IMR-90 (cell line): ENCODE measurements at regions not wholly inside any gene's neighbourhood (a gene's known extent, or its start where the extent isn't known, plus 50 kb on each side); places are given as distances from the start of the nearest gene placed in this dataset.

ENCODE experiments used
- BHLHE40 ChIP-seq: fragments of 150-350 bp; IDR thresholded peaks from 2 replicates; pipeline ENCODE4 v1.6.1; 2016; ENCODE audit warnings: mild to moderate bottlenecking, low read depth, low read length
- CEBPB ChIP-seq: IDR thresholded peaks from 2 replicates; pipeline ENCODE4 v1.6.1; 2012; ENCODE audit warnings: low read depth, low read length, improper control_type of control experiment
- MAFK ChIP-seq: IDR thresholded peaks from 2 replicates; pipeline ENCODE4 v1.6.1; 2012; ENCODE audit warnings: low read depth, low read length, improper control_type of control experiment
- MAZ ChIP-seq: IDR thresholded peaks from 2 replicates; pipeline ENCODE4 v1.6.1; 2012; ENCODE audit warnings: low read depth, mild to moderate bottlenecking, low read length, improper control_type of control experiment, moderate library complexity, borderline replicate concordance
- MXI1 ChIP-seq: IDR thresholded peaks from 2 replicates; pipeline ENCODE4 v1.6.1; 2012; ENCODE audit warnings: low read depth, mild to moderate bottlenecking, low read length, moderate library complexity, borderline replicate concordance
- NFE2L2 ChIP-seq: fragments of 150-350 bp; IDR thresholded peaks from 2 replicates; pipeline ENCODE4 v1.6.1; 2016; ENCODE audit warnings: low read depth, mild to moderate bottlenecking, low read length
- POLR2A ChIP-seq: IDR thresholded peaks from 2 replicates; pipeline ENCODE4 v1.6.1; 2012; ENCODE audit warnings: mild to moderate bottlenecking, low read depth, low read length
- RAD21 ChIP-seq: IDR thresholded peaks from 2 replicates; pipeline ENCODE4 v1.6.1; 2012; ENCODE audit warnings: low read length, improper control_type of control experiment
- RFX5 ChIP-seq: IDR thresholded peaks from 2 replicates; pipeline ENCODE4 v1.8.0; 2012; ENCODE audit warnings: low read depth, mild to moderate bottlenecking, low read length, moderate library complexity
- TF ChIP-seq, protein P1 (sequence below): fragments of 150-350 bp; IDR thresholded peaks from 2 replicates; pipeline ENCODE4 v1.6.1; 2017; ENCODE audit warnings: mild to moderate bottlenecking, antibody characterized with exemption, low read length, low read depth
- TF ChIP-seq, protein P2 (sequence below): conservative IDR thresholded peaks from 2 replicates; pipeline ENCODE4 v1.5.1; 2012; ENCODE audit warnings: mild to moderate bottlenecking, low read depth, low read length, improper control_type of control experiment

DNA sequence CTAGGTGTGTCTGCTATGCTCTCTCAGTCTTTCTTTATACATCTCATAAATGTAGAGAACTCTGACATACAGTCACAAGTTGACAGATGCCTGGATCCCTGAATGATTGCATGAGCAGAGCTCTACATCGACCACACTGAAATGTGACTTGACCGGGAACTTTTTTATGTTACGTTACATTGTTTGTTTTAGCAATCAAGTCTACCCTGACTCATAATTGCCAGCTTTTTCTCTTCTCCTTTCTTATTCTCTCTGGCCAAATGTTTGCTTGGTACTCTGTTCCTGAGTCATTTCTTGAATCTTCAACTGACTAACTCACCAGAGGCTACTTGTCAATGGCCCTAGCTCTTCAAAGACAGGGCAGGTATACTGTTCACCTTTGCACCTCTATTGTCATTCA lies 213.6 kb upstream of the DTNBP1 start:
- TF ChIP-seq, protein P1, sequence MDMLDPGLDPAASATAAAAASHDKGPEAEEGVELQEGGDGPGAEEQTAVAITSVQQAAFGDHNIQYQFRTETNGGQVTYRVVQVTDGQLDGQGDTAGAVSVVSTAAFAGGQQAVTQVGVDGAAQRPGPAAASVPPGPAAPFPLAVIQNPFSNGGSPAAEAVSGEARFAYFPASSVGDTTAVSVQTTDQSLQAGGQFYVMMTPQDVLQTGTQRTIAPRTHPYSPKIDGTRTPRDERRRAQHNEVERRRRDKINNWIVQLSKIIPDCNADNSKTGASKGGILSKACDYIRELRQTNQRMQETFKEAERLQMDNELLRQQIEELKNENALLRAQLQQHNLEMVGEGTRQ, result no peak
- TF ChIP-seq, protein P2, sequence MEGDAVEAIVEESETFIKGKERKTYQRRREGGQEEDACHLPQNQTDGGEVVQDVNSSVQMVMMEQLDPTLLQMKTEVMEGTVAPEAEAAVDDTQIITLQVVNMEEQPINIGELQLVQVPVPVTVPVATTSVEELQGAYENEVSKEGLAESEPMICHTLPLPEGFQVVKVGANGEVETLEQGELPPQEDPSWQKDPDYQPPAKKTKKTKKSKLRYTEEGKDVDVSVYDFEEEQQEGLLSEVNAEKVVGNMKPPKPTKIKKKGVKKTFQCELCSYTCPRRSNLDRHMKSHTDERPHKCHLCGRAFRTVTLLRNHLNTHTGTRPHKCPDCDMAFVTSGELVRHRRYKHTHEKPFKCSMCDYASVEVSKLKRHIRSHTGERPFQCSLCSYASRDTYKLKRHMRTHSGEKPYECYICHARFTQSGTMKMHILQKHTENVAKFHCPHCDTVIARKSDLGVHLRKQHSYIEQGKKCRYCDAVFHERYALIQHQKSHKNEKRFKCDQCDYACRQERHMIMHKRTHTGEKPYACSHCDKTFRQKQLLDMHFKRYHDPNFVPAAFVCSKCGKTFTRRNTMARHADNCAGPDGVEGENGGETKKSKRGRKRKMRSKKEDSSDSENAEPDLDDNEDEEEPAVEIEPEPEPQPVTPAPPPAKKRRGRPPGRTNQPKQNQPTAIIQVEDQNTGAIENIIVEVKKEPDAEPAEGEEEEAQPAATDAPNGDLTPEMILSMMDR, result no peak
- no peak for TF ChIP-seq RAD21
- no peak for TF ChIP-seq CEBPB
- TF ChIP-seq POLR2A, result no peak
- no peak for TF ChIP-seq MAZ
- no peak for TF ChIP-seq MXI1
- no peak for TF ChIP-seq MAFK
- no peak for TF ChIP-seq BHLHE40
- TF ChIP-seq RFX5, result no peak
- TF ChIP-seq NFE2L2, result no peak
